HEK293T (cell line): ENCODE measurements at regions not wholly inside any gene's neighbourhood (a gene's known extent, or its start where the extent isn't known, plus 50 kb on each side); places are given as distances from the start of the nearest gene placed in this dataset.

Experiments used
- ARNT ChIP-seq: fragments of 450-650 bp; IDR thresholded peaks from 2 replicates; pipeline ENCODE4 v1.6.1; 2017; ENCODE audit warnings: mild to moderate bottlenecking
- FOXA1 ChIP-seq: fragments of 450-650 bp; IDR thresholded peaks from 2 replicates; pipeline ENCODE4 v1.6.1; 2016; ENCODE audit warnings: mild to moderate bottlenecking

GRCh38 chr2:164306872-164307271, 314.4 kb downstream of the GRB14 start:
- TF ChIP-seq ARNT, result no peak
- no peak for TF ChIP-seq FOXA1
